GM18519 (cell line): ENCODE measurements at regions not wholly inside any gene's neighbourhood (a gene's known extent, or its start where the extent isn't known, plus 50 kb on each side); places are given as distances from the start of the nearest gene placed in this dataset.

Source experiments
- ATAC-seq: cut with Tn5 transposase; IDR thresholded peaks from one replicate; pipeline ENCODE4 v1.9.1; 2021; ENCODE audit warnings: mild to moderate bottlenecking, moderate library complexity; ENCODE audit not compliant: unreplicated experiment, low FRiP score

DNA sequence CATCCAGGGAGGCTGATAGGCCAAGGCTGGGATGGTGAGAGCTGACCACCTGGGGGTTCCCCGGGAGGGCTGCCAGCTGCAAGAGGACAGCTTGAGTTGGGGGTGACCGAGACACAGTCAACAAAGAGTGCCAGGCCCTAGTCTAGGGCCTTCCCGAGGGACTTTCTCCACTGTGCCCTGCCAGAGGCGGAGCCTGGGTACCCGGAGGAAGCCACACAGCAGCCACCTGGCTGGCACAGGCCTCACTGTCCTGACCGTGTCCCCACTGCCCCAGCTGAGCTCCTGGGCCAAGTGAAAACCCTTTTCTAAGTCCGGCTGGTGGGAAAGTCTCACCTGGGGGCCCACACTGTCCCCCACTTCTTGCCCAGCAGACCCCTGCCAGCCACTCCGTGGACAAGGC, 71.9 kb upstream of the GSE1 start:
- ATAC-seq = no peak

DNA sequence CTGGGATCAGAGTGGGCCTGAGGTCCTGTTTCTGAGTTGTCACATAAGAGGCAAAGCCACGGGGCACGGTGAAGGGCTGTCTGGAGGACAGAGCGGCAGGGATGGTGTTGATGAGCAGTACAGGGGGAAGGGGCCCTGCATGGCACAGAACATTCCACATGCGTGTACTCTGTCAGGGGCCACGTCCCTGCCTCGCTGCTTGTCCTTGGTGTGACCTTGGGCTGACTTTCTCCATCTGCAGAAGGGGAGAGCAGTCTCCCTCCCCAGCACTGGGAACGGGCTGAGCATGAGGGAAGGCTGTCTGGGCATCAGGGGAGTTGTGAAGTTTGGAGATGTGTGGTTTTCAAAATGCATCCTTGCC, 71.5 kb upstream of the GSE1 start:
- no peak for ATAC-seq

DNA sequence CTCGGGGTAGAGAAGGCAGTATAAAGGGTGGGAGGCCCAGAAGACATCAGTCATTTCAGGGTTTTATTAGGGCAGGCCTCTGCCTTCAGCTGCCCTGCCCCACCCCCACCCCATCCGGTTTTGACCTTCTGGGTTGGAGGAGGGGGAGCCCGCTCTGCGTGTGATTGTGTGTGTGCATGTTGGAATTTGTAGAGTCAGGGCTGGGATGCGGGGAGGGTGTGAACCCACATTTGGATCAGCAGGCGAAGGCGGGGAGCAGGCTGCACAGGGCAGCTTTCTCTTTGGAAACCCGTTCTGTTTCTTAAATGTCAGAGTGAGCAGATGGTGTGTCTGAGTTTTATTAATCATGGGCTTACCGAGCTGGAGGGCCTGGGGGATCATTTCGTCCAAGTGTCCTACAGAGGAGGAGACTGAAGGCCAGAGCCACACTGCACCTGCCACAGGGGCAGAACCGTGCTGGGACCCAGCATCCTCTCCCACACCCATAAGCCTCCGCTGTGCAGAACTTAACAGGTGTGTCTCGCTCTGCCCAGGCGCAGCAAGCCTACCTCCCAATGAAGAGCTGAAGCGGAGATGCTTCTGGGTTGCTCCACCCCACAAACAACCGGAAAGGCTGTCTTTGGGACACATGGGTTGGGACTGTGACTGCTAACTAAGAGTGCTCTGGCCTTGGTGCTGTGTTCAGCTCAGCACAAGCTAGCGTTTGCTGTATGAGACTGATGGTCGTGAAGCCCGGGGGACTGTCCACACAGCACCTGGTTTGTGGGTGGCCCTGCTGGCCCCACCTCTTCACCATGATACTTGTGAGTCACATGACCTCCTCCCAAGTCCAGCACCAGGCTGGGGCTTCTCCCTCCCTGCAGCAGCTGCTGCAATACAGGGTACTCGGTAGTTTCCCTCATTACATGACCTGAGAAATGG, 70.9 kb upstream of the GSE1 start:
- ATAC-seq = no peak

DNA sequence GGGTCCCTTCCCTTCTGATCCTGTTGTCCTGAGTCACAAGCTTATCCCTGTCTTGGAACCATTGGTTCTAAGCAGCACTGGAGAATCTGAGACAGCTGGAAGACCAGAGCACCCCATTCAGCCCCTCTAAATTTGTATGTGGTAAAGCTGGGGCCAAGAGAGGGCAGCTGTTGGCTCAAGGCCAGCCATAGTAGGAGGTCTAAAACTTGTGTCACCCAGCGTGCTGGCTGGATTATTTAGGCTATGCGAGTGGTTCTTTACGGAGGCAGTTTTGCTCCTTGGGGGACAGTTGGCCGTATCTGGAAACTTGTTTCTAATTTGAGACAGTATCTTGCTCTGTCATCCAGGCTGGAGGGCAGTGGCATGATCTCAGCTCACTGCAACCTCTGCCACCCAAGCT, 69.6 kb upstream of the GSE1 start:
- ATAC-seq = no peak

DNA sequence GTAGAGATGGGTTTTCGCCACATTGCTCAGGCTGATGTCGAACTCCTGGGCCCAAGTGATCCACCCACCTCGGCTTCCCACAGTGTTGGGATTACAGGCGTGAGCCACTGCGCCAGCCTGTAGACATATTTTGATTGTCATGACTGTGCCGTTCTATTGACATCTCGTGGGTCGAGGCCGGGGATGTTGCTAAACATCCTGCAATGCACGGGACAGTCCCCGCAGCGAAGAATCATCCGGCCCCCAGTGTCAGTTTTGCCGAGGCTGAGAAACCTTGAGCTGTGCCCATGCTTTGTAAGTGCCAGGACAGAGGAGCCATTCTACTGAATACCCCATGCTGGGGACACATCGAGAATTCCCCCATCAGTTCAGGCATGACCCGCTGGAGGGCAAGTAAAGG, 69.1 kb upstream of the GSE1 start:
- ATAC-seq = no peak

DNA sequence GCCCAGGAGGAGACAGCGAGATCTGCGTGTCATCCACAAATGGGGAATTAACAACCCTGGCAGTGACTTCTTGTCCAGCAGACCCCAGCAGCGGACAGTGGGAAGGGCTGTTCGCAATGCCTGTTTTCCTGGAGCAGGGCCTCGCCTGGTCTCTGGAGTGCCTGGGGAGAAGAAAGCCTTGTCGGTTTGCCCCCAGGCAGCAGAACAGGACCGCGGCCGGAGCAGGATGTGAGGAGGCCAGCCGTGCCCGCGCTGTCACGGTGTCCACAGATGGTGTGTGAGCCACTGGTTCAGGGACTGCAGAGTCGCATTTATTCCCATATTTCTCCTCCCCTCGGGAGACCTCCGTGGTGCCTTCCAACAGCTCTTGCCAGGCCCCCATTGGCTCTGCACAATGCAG, 68.5 kb upstream of the GSE1 start:
- no peak for ATAC-seq

DNA sequence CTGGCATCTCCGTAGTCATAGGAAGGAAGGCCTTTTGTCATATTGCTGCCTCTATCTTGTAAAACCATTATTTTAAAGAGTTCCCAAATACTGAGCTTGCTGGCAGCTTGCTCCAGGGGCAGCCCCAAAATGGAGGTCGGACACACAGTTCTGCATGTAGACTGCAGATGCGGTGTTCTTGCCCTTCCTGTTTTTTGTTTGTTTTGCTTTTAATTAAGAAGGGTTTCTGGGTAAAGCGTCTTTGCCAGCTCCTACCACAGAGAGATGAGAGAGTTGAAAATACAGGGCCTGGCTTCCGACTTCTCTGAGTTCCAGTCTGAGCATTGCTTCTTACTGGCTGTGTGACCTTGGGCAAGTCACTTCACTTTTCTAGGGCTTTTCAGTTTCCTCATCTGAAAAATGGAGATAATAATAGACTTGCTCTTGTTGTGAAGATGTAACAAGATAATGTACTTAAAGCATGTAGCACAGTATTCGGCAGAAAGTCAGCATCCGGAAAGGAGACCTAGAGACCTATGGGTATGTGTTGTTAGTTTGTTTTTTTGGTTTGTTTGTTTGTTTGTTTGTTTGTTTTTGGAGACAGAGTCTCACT, 67.8 kb upstream of the GSE1 start:
- ATAC-seq = no peak

DNA sequence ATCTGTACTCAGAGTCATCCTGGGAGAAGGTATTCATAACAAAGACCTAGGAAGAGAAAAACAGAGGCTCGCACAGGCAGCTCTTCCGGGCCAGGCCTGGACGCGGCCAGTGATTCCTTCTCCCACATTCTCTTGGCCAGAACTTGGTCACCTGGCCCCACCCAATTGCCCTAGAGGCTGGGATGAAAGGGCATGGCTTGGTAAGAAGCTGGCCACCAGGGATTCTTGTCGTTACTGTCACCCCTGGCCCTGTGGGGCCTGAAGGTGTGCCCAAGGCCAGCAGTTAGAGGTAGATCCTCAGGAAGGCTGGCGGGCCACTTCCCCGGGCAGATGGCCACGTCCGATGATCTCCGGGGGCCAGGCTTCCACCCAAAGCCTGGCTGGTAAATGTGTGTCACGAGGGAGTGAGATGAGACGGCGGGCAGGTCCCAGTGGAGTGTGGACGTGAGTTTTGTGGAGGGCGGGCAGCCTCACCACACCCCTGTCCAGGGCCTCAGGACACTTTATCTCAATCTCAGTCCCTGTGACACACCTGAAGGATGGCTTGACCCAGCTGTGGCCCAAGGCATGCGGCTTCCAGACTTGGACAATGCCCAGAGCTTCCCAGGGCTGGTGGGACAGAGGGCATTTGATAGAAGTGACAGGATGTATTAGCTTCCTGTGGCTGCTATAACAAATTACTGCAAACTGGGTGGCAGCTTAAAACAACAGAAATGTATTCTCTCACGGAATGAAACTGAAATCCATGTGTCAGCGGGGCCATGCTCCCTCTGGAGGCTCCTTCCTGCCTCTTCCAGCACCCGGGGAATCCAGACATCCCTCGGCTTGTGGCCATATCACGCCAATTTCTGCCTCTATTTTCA, 66.3 kb upstream of the GSE1 start:
- ATAC-seq = no peak

DNA sequence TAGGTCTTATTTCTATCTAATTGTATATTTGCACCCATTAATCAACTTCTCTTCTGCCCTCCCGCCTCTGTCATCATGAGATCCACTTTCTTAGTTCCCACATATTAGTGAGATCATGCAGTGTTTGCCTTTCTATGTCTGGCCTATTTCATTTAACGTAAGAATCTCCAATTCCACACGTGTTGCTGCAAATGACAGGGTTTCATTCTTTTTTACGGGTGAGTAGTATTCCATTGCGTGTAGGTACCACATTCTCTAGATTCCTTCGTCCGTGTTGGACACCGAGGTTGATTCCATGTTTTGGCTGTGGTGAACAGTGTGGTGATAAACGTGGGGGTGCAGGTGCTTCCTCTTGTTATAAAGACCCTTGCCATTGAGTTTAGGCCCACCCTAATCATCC, 64.7 kb upstream of the GSE1 start:
- ATAC-seq = no peak

DNA sequence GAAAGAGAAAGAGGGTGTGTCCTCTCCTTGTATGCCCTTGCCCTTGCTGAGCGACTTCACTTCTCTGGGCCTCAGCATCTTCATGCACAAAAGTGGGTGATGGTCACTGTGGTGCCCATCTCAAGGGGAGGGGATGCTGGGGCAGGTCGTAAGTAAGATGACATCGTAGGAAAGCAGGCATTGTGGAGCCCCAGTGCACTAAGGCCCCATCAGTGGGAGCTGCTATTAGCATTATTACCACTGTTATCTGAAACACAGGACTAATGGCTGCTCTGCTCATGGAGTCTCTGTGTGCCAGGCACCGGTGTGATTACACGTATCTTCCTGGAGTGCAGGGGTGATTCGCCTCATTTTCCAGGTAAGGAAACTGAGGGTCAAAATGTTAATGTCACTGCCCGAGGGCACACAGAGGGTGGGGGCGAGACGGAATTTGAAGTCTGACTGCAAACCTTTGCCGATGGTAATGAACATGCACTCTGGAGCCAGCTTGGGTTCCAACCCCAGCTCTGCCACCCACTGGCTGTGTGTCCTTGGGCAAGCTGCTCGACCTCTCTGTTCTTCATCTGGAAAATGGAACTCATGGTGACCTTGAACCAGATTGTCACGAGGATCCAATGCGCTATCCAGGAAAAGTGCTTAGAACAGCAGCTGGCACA, 63.2 kb upstream of the GSE1 start:
- ATAC-seq = no peak

DNA sequence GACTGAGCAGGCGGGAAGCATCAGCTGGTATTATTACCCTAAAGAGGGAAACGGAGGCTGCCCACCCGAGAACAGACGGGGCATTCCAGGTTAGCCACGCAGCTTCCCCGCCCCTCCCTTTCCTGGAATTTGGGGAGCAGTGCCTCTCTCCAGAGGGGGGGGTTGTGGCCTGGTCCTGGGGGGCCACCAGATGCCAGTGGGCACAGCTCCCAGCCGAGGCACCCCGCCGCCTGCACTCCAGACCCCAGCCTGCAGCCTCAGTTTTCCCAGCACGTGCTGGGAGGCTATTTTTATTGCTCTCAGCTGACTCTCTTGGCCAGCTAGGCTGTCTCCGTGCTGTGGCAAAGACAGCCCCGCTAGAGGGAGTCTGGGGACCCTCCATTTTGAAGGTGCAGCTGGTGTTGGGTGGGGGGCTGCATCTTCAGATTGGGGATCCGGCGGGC, 62.7 kb upstream of the GSE1 start:
- ATAC-seq = no peak

DNA sequence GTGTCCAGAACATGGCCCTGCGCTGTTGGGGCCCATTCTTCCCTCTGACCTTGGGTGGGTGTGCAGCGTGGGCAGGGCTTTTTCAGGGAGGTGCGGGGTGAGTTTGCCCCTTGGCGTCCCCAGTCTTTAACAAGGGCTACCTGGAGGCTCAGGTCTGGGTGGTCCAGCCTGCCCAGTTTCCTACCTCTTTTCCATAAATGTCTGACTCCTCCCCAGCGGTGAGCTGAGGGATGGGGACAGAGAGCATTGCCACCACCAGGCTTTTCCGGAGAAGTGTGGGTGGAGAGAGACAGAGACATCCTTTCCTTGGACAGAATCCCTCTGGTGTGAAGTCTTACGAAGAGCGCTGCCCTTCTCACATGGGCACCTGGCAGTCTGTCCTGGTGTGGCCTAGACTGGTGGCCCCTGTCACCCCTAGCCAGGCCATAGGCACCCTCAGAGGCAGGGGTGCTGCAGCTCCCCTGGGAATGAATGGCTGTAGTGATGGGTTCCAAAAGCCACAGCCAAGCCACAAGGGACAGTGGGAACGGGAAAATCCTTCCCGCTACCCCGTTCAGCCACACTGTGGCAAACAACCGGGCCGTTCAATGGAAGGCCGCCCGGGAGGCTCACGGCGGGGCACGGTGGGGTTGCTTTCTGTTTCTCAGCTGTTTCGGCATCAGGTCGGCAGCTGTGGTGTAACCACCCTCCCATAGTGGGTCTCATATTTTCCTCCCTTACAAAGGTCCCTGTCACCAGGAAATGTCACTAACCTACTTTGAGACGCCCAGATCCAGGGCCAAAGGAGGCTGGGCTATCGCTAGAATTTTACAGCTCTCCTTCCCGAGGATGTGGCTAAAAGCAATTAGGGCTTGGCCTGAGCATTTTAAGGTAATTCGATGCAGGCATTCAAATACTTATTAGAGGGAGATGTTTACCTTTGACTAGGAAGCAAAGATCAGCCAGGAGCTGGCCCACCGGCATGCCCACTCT, 61.9 kb upstream of the GSE1 start:
- no peak for ATAC-seq

DNA sequence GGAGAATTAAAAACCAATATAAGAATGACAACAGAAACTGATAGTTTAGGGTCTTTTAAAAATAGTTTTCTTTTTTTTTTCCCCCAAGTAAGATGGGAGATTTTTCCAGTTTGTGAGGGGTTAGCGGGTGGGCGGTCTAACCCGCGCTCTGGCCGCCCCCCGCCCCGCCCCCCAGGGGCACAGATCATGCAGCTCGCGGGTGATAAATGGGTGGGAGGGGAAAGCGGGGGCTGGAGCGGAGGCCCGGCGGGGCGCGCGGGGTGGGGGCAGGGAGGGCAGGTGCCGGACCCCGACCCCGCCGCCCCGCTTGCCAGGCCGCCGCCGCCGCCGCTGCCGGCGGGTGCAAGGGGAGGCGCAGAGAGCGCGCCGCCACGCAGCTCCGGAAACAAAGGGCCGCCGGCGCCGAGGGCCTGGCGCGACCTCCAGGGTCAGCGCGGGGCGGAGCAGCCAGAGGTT, 60.1 kb upstream of the GSE1 start:
- ATAC-seq = no peak

DNA sequence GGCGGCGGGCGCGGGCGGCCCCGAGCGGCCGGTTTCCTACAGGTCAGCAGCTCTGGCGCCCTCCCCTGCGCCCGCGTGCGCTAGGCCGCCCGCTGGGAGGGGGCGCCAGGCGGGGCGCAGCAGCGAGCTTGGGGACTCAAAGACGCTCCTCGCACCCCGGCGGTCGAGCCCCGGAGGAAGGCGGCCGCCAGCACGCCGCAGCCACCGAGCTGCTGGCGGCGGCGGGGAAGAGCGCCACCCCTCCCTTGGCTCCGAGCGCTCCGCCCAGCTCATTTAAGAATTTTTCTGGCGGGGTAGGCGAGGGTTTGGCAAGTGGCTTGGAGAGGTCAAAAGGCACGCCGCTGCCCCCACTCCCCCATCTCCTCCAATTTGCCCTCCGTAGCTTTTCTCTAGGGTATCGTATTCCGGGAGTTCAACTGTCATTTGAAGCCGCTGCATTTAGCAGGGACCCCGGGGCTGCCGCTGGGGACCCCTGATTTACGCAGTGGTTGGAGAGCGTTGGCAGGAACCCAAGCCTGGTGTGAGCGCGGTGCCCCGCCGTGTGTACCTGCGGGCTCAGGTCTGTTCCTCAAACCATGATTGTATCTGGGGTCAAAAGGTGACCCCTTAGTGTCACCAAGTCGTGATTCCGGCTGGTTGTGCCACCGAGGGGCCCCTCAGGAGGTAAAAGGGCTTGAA, 59.5 kb upstream of the GSE1 start:
- no peak for ATAC-seq

DNA sequence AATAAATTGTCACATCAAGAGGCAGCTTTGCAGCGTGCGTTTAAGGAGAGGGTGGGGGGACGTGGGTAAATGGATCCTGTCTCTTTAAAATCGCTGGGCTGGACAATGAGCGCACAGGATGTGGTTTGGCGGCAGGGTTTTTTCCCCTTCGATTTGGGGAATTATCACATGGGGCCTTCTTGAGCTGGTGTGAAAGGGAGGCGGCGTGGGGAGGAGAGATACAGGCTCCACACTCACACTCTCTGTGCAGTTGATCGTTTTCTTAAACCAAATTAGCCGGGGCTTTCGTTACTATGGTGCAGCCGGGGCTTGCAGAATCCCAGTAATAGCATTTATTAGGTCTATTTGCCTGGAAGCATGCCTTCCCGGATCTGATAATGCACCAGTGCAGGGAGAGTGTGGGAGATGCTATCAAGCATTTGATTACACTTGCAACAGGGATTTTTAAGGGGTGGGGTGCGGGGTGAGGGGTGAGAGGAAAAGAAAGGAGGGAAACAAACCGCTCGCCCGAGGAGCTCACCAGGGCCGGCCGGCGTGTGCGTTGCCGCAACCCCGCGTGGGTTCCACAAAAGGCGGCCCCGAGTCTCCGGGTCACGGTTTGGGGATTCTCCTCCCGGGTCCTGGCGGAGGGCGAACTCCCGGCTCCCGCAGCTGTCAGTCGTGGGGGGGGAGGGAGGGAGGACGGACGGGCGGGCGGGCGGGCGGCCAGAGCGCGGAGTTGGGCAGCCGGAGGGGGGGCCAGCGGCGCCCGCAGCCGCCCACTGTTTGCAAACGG, 58.8 kb upstream of the GSE1 start:
- ATAC-seq = no peak

DNA sequence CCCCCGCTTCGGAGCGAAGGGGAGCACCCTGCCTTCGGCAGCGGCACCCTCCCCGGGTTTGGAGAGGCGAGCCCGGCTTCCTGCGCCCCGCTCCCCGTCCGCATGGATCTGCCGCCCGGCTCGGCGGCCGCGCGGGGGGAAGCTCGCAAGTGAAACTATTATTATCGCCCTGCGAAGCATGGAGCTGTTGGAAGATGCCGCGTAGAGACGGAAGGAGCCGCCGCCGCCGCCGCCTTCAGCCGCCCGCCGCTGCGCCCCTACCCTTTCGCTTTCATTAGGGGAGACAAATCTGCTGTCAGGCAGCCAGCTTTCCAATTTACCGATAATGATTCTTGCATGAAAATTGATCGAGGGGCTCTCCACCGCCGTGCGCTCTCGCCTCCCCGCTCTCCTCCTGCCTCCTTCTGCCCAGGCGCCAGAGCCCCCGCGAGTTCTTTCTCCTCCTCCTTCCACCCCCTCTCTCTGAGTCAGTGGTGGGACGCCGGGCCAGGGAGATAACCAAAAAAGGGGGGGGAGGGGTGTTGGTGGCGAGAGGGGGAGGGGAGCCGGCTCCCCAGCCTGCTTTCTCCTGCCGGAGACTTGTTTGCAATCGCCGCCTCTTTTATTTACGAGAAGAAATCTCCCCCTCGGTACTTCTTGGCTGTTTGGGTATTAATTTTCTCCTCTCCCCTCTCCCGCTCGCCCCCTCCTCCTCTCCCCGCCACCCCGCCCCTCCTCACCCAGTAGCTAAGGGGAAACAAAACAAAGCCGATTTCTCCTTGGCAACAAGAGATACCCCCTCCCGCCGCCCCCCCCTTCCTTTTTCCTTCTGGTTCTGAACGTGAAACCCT, 58.0 kb upstream of the GSE1 start:
- ATAC-seq = no peak

DNA sequence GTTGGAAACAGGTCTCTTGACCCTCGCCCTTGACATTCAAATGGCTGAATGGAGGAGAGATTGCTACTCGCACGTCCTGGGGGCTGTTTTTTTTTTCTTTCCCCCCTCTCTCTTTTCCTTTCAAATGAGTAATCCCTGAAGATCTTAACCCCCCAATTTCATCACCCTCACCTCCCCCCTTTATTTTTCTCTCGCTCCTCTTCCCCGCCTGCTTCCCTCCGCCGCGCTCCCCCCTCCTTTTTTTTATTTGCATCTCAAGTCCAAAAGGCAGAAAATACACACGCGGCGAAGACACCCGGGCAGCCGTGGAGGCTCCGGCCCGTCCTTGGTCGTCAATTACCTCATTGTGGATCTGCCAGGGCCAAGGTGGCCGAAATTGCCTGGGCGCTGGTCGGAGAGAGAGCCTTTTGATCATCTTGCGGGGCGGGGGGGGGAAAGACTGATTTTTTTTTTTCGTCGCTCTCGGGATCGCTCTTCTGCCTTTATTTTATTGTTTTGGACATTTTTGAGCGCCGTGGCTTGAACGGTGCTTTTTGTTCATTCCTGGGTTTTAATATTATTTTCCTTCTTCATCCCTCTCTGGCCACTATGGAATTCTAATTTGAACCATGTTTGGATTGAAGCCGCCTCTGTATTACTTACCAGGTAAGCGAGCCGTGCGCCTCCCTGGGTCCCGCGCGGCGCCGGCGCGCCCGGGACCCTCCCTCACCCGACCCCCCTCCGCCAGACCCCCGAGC, 57.2 kb upstream of the GSE1 start:
- no peak for ATAC-seq
